NCI-H69 (cell line): ENCODE measurements at regions not wholly inside any gene's neighbourhood (a gene's known extent, or its start where the extent isn't known, plus 50 kb on each side); places are given as distances from the start of the nearest gene placed in this dataset.
"Not testable (repeated sequence)": the region's sequence is repeated elsewhere in the genome, so short reads cannot be mapped to it uniquely, and the experiment has no call there.

Experiments
- DNase-seq: peaks from one replicate; lab custom pipeline; 2025; lab: John Stamatoyannopoulos, UW

DNA sequence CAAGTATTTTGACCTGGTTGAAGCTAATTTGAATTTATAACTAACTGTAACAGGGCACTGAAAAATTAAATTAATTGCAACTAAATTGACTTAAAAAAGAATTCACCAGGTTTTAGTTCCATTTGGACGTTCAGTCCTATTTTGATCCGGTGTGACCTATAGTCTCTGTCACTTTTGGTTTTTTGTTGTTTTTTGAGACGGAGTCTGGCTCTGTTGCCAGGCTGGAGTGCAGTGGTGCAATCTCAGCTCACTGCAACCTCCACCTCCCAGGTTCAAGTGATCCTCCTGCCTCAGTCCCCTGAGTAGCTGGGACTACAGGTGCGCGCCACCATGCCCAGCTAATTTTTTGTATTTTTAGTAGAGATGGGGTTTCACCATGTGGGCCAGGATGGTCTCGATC, 91.2 kb downstream of the GADD45G start:
- DNase-seq: not testable (repeated sequence)

DNA sequence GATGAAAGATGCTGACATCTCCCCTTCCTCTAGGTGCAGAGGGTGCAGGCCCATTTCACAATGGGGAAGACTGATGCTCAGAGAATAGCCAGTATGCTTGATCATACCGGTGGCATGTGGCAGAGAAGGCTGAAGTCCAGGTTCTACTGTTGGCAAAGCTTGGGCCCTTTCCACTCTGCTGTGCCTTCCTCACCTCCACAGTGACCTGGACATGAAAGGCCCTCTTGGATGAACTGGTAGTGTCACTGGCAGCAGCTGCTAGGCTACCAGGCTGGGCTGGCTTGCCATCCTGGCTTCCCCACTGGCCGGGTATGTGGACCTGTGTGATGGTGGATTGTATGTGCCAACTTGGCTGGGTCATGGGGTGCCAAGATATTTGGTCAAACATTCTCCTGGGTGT, 92.0 kb downstream of the GADD45G start:
- no peak for DNase-seq

DNA sequence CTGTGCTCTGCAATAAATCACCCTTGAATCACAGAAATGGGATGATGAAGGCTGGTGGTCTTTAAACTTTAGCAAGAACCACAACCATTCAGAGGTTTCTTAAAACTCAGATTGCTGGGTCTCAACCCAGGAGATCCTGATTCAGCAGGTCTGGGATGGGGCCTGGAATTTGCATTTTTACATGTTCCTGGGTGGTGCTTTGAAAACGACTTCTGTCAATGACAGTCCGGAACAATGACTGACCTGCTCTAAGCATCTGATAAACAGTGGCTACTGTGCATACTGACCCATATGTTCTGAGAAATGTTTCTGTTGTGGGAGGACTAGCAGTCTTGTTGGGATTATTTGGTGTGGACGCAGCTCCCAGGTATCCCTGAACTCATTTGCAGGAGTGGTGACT, 92.7 kb downstream of the GADD45G start:
- no peak for DNase-seq

DNA sequence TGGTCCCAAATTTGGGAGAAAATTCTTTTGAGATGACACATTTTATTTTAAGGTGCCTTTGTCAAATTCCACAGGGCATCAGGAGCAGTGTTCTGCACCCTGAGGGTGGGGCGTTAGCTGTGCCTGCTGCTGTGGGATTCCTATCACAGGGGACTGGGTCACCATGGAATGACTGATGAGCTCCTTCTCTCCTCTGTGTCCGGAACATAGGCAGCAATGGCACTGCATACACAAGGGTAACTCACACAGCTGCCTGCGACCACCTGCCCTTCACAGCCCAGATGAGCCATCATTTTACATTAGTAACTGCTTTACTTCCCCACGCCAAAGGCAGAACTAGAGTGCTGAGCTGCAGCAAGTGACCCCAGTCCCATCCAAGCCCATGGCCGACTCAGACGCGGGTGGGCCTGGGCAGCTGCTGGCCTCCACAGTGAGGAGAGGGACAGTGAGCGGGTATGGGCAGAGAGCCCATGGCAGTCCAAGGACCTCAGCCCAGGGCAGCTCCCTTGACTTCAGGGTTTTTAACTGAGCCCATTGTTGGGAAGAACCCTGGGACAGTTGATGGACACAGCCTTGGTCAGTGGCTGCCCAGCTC, 93.7 kb downstream of the GADD45G start:
- DNase-seq: no peak

DNA sequence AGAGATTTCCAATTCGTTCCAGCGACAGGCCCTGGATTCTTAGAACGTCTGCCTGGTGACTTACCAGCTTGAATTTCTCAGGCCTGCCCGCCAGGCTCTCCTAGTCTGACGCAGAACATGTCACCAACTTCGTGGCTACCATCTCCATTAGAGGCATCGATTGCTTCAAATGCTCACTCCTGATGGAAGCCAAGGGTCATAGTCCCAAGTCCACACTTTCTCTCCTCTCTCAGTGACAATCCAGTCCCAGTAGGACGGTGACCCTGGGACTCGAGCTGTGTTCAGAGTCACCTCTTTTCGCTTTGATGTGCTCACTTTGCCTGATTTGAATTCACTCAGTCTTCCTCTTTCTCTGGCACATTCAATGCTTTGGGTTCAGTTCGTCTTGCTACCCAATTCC, 94.8 kb downstream of the GADD45G start:
- no peak for DNase-seq

DNA sequence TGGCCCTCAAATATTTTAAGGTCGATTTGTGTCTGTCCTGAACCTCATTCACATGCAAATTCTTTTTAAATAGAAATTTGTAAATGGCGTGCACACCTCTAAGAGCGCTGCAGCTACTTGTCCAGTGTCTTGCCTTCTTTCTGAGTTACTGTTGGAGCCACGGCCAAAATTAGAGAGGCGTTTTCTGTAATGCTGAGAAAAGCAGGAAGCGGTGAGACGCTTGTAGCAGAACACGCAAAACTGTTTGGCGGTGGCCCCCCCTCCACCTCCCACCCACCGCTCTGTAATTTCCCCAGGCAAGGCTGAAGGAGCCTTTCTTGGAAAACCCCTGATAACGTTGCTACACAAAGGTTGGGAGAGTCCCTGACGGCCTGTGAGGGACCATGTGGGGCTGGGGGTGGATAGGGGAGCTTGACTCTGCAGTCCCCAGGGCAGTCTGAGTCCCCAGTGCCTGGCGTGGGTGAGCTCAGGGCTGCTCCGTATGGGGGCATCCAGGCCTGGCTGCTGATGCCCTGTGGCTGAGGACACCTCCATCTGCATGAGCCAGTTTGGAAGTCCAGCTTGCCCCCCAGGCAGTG, 96.5 kb downstream of the GADD45G start:
- DNase-seq: no peak

DNA sequence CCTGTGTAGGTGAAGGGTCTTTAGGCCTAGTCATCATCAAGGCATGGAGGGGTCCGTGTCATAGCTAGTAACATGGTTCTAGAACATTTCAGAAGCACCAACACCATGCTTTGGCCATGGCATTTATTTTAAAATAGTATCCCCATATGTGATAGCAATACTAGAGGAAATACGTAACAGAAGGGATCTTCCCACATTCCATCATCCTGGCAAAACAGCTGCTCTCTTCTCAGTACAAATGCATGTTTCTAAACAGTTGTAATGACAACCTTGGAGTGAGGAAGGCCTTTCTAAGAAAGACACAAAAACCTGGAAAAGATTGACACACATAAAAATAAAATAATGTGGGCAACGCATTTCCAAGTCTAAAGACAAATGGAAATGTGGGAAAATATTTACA, 97.6 kb downstream of the GADD45G start:
- no peak for DNase-seq

DNA sequence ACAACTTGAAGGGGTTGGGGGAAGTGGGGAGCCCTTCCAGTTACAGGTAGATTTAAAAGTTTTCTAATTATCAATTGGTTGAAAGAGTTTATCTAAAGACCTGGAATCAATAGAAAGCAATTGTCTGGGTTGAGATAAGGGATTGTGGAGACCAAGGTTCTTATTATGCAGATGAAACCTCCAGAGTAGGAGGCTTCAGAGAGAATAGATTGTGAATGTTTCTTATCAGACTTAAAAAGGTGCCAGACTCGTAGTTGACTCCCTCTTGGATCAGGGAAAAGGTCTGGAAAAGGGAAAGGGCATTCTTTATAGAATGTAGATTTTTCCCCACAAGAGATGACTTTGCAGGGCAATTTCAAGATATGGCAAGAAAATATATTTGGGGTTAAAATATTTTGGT, 100.8 kb downstream of the GADD45G start:
- DNase-seq: no peak

DNA sequence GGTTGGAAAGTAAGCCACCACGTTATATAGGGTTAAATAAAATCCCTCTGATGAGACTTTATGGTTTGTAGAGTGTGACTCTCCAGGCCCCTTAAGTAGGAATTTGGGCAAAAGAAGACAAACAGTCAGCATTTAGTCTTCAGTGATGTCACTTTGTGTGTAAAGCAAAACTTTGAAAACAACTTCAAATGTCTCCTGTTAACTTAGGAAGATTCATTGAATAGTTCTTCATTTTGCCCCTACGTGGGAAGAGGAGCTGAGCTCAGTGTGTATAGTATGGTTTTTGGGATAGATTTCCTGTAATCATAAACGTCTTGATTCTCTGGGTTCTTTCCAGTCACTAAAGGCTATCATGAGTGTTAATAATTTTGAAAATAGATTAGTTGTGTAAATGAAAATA, 101.3 kb downstream of the GADD45G start:
- no peak for DNase-seq

DNA sequence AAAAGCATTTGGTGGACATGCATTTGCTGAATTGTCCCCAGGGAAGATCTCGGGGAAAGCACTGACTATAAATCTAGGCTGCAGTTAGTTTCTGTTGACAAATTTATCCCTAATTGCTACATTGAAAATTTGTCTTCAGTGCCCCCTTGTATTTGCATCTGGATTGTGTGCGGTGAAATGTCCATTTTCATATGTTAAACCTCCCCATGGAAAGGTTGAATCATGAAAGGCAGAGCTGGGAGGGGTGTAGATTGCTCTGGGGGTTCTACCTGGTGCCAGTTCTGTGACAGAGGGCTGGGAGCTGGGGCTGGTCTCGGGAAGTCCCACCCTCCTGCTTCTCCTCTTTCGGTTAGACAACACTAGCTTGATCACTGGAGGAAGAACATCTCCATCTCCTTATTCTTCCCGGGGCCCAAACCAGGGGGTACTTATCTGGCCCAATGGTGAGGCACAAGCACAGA, 101.9 kb downstream of the GADD45G start:
- DNase-seq: peak; percentile 92

DNA sequence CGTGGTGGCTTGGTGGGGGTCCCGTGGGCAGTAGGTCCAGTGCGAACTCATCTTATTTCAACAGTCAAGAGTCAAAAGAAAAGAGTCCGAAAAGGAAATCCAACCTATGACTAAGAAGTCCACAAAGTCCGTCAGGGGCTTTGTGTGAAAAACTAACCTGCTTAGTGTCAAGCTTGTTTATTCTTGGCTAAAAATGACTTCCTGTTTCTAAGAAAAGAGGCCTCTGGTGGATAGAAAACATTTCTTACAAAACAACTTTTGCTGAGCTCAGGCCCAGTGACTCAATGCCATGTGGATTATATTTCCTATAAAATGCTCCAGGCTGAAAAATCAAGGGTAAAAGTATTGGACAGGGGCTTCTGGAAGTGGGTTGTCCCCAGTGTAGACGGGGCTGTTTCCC, 105.9 kb downstream of the GADD45G start:
- no peak for DNase-seq

DNA sequence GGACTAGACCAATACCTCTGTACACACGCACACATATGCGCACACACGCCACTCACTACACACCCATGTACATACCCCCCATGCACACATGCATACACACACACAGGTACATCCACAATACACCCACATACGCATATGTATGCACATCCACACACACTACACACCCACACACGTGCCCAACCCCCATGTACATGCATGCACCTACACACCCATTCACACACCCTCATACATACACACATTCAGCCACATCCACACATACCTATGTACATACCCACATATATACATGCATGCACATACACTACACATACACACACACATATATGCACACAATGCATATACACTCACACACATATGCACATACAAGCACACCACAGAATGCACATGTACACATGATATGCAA, 107.1 kb downstream of the GADD45G start:
- no peak for DNase-seq

DNA sequence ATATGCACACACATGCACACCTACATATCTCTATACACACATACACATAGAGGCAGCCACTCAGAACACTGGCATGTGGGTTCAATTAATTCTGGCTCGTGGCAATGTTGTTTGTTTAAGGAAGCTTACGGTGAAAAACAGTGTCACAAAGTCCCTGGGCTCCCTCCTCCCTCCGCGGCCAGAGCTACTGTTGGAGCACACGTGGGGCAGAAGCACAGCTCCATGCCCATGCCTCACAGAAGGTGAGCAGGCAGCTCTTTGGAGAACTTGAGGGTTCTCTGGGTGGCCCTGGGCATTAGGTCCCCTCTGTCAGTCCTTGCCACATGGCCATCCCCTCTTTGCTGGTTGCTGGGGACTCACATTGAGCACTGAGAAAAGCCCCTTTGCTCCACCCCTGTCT, 107.5 kb downstream of the GADD45G start:
- peak; percentile 35 for DNase-seq

DNA sequence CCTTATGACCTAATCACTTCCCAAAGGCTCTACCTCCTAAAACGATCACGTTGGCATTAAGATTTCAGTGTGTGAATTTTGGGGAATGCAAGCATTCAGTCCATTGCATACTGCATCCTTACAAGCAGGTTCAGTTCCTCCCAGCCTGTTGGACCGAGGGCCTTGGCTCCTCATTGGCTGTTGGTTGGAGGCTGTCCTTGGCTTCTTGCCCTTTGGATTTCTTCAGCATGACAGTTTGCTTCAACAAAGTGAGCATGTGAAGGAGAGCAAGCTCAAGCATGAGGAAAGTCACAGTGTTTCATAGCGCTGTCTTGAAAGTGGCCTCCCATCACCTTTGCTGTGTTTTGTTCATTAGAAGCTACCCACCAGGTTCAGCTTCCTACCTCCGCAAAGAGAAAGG, 109.5 kb downstream of the GADD45G start:
- no peak for DNase-seq

DNA sequence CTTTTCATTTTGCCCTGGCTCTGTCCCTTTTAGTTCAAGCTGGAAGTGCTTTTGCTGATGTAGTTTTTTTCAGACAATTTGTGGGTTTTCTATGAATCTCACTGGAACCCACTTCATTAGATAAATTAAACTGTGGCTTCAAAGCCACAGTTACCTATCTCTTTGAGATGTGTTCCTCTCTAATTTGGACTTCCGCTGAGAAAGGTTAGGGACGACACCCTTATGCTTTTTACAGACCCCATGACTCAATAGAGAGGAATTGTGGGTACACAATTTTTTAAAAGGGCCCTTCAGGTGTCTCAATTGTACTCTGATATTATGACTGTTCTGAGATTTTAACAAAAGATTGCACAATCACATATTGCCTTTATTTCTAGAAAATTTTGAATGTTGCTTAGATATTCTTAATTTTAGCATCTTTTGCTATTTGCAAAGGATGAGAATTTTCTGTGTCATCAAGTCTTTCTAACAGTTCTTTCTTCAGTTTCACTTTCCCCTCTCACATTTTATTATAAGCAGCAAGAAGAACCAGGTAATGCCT, 110.6 kb downstream of the GADD45G start:
- no peak for DNase-seq

DNA sequence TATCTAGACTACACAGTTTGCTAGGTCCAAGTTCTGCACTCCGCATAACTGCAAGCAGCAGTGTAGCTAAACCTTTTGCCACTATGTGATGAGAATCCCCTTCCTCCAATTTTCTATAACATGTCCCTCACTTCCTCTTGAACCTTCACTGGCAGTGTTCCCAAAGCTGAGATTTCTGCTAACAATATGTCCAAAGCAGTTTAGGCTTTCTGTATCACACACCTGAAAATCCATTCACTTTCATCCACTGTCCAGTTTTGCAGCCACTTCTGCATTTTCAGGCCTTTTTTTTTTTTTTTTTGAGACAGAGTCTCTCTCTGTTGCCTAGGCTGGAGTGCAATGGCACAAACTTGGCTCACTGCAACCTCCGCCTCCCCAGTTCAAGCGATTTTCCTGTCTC, 111.1 kb downstream of the GADD45G start:
- DNase-seq: no peak

DNA sequence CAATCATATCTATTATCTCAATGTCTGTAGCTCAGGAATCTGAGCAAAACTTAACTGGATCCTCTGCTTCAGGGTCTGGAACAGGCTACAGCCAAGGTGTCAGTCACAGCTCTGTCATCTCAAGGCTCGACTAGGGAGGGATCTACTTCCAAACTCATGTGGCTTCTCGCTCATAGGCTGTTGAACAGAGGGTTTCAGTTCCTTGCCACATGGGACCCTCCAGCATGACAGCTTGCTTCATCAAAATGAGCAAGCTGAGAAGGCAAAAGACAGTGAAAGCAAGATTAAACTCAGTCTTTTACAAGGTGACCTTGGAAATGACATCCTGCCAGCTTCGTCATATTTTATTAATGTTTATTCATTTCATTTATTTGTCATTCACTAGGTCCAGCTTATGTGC, 111.7 kb downstream of the GADD45G start:
- no peak for DNase-seq

DNA sequence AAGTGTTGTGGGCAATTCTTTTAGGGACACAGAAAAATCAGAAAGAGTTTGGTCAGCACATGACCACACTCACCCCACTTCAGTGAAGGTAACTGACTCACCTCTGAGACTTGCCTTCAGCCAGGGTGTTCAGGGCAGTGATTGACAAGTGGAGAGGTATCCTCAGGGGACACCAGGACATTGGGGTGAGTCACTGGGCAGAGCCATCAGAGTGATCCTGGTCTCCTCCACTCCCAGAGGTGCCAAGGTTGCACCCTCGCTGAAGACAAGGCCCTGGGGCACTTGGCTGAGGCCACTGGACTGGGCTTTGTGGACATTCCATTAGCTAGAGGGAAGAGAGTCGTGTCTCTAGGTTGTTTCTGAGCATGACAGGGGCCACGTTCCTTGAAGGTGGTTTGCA, 113.4 kb downstream of the GADD45G start:
- no peak for DNase-seq

DNA sequence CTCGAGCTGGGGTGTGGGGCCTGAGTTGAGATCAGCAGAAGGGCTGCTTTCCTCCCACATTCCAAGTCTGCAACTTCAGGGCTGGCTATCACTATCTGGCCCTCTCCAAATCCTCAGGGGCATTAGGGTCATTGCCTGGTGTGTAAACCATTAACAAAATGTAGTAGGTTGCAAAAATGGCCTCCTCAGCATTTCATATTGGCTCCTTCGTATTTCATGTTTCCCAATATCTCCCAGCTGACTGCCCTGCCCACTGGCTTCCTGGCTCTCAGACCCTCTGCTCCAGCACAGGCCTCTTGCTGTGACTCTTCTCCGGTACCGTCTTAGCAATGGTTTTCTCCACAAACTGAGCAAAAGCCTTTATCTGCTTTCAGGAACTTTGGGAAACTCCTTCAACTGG, 113.8 kb downstream of the GADD45G start:
- DNase-seq: no peak

DNA sequence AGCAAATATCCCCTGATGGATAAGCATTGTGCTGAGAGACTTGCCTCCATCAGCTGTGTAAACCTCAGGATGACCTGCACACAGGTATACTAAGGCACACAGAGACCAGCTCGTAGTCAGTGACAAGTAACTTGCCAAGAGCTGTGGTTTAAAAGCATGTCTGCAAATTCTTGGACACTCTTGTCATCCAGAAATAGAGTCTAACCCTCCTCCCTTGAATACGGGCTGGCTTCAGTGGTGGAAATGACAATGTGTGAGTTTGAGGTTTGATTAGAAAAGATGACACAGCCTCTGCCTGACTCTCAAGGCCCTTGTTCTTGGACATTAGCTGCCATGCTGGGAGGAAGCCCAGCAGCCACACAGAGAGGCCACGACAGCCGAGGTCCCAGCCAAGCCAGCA, 114.4 kb downstream of the GADD45G start:
- no peak for DNase-seq

DNA sequence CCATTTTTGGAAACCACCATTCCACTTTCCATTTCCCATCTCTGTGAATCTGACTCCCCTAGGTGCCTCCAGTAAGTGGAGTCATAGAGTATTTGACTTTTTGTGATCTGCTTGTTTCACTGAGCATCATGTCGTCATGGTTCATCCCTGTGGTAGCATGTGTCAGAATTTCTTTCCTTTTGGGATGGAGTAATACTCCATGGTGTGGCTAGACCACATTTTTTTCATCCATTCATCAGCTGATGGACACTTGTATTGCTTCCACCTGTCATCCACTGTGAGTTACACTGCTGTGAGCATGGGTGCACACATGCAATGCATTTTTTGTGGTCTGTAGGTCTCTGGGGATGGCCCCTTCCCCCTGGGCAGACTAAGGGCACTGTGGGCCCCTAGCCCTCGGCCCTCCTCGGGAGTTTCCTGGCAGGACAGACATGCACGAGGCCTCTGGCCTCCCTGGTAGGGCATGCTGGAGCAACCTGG, 115.9 kb downstream of the GADD45G start:
- no peak for DNase-seq

DNA sequence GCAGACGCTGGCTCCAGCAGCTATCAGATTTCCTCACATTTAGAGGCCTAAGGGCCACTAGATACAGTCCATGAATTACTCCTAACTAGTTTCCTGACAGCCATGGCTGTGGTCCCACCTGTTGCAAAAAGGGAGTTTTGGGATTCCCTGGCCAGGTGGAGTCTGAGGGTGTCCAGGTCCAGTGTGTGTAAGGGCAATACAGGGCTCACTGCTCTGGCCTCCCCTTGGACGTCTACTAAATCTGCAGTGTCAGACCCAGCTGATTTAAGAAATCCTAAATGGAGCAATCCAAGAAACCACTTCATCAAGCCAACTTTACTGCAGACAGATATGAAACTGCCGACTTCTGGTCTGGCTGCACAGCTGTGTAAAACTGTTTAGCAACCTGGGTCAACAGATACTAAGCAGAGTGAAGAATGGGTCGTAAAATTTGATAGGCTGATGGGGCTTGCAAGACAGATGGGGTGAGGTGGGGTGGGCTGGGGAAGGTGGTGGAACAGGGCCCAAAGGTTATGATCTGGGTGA, 116.4 kb downstream of the GADD45G start:
- DNase-seq: peak; percentile 91

DNA sequence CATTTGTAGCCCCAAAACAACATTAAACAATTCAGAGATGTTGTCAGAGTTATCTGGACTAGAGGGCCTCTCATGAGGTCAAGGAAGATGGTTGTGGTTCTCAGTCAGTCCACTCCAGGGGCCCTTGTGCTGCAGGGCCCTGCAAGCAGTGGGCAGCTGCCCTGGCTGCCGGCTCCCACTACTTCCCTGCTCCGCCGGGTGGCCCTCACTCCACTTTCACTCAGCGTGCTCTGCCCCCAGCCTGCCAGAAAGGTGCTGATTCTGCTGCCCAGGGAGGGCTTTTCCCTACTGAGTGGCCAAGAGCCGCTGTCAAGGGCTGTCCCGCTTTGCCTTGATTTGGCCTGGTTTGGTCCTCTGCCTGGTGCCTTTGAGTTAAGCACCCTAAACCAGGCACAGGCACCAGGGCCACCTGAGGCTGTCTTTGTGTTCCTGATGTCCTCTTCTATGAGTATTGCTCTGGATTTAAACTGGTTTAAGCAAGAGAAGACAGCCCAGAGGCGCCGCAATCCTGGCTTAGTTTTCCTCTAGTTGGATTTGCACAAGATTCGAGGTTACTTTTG, 117.2 kb downstream of the GADD45G start:
- DNase-seq: no peak
